ENCODE measurements at regions not wholly inside any gene's neighbourhood (a gene's known extent, or its start where the extent isn't known, plus 50 kb on each side); places are given as distances from the start of the nearest gene placed in this dataset.

DNA sequence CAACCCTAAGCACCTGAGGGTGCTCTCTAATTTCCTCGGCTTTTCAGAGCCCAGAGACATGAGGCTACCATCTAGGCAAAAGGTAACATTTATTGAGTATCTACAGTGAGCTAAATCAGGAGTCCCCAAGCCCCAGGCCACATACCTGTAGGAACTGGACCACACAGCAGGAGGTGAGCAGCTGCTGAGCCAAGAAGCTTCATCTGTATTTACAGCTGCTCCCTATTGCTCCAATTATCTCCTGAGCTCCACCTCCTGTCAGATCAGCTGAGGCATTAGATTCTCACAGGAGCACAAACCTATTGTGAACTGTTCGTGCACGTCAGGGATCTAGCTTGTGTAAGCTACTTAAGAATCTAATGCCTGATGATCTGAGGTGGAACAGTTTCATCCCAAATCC is 70.2 kb downstream of the RND3 start:
- H3K27ac ChIP-seq = no peak overlapping the region
- TF ChIP-seq, protein P1, sequence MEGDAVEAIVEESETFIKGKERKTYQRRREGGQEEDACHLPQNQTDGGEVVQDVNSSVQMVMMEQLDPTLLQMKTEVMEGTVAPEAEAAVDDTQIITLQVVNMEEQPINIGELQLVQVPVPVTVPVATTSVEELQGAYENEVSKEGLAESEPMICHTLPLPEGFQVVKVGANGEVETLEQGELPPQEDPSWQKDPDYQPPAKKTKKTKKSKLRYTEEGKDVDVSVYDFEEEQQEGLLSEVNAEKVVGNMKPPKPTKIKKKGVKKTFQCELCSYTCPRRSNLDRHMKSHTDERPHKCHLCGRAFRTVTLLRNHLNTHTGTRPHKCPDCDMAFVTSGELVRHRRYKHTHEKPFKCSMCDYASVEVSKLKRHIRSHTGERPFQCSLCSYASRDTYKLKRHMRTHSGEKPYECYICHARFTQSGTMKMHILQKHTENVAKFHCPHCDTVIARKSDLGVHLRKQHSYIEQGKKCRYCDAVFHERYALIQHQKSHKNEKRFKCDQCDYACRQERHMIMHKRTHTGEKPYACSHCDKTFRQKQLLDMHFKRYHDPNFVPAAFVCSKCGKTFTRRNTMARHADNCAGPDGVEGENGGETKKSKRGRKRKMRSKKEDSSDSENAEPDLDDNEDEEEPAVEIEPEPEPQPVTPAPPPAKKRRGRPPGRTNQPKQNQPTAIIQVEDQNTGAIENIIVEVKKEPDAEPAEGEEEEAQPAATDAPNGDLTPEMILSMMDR (conservative IDR thresholded peaks at IDR 0.05; ENCODE audit: low read depth) = no peak
- no peak for DNase-seq (ENCODE audit: low spot score)
- CTCF ChIA-PET = interaction anchor here (0.5 kb wide), 1 partner anchor 1198 kb away, joined by 3 read pairs; no protein-coding TSS in a partner anchor
- POLR2A ChIA-PET (ENCODE audit: low non-redundant PET) = no interaction called here

DNA sequence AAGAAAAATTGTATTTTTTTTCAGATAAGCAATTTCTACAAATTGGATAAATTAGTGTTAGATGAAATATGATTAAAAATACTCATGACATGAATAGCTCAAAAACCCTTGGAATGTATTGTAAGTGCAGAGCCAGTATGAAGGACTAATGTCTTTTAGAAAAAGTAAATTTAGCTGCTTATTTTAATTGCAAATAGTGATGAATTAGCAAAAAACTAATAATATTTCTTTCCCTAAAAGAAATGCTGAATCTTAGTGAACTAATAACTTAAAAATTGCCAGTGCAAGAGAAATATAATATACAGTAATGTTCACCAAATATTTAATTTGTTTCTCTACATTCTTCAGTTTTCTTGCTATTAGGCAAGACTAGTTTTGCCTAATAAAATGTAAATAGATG is 72.4 kb downstream of the RND3 start:
- DNase-seq (ENCODE audit: low spot score) = no peak
- CTCF ChIA-PET = no interaction called here
- no peak overlapping the region for H3K27ac ChIP-seq
- POLR2A ChIA-PET (ENCODE audit: low non-redundant PET) = no interaction called here
- TF ChIP-seq, protein P1 (conservative IDR thresholded peaks at IDR 0.05; ENCODE audit: low read depth) = no peak

- ChIA-PET POLR2A (ENCODE audit: low non-redundant PET) (no interaction called here), CTCF (interaction anchor here (1.1 kb wide), 1 partner anchor 996 kb away, joined by 5 read pairs; the partner anchor contains the start of gene RIF1)
- no peak overlapping the region for H3K27ac ChIP-seq
- TF ChIP-seq, protein P1 (conservative IDR thresholded peaks at IDR 0.05; ENCODE audit: low read depth) = no peak
- no peak for DNase-seq (ENCODE audit: low spot score)
Observed at GRCh38 chr2:150413910-150414309, 73.6 kb downstream of the RND3 start.

GRCh38 chr2:150413366-150413765 is 74.1 kb downstream of the RND3 start:
- no peak overlapping the region for H3K27ac ChIP-seq
- DNase-seq (ENCODE audit: low spot score) = no peak
- POLR2A ChIA-PET (ENCODE audit: low non-redundant PET) = no interaction called here
- CTCF ChIA-PET = interaction anchor here (0.6 to 1.1 kb wide), 2 partner anchors 24 to 997 kb away, joined by 3 to 5 read pairs; partner anchors contain the start of gene RIF1
- TF ChIP-seq, protein P1 (conservative IDR thresholded peaks at IDR 0.05; ENCODE audit: low read depth) = no peak

GRCh38 chr2:150410809-150411208 is 76.7 kb downstream of the RND3 start:
- ChIA-PET POLR2A (ENCODE audit: low non-redundant PET) (no interaction called here), CTCF (no interaction called here)
- TF ChIP-seq, protein P1 (conservative IDR thresholded peaks at IDR 0.05; ENCODE audit: low read depth) = no peak
- H3K27ac ChIP-seq = no peak overlapping the region
- peak; percentile 3 for DNase-seq (ENCODE audit: low spot score)

DNA sequence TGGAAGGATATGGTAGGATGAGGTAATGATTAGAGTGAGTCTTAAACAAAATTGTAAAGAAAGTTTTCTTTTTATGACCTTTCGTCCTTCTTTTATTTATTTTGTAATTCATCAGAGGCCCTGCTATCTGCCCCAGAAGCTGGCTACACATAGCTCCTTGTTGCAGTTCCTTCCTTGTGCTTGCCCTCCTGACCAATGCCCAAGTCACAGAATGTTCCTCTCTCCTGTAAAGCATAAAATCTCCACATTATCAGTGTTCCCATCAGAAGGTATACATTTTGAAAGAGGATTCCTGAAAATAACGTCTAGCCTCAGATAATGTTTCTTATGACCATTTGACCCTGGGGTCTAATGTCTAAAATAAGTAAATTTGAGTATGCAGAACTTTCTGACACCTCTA is 78.3 kb downstream of the RND3 start:
- no peak overlapping the region for H3K27ac ChIP-seq
- ChIA-PET CTCF (no interaction called here), POLR2A (ENCODE audit: low non-redundant PET) (no interaction called here)
- DNase-seq (ENCODE audit: low spot score) = no peak
- TF ChIP-seq, protein P1 (conservative IDR thresholded peaks at IDR 0.05; ENCODE audit: low read depth) = no peak

DNA sequence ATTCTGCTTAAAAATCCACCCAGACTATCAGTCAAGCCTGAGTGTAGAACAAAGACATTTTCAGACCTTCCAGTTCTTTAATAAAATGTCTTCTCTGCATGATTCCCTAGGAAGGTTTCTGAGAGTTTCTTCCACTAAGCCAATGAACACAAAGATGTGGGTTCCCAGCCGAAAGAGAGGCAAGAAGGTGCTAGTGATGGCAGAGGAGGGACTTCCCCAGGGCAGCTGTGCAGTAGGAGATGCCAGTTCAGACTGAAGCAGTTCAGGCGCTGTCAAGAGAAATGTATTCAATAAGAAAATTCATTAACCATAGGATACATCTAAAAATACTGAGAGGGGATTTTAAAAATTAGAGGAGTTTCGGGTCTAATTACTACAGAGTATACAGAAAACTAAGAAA is 83.3 kb downstream of the RND3 start:
- ChIA-PET POLR2A (ENCODE audit: low non-redundant PET) (no interaction called here), CTCF (interaction anchor here (0.6 kb wide), 2 partner anchors 244 to 844 kb away, joined by 3 to 6 read pairs; no protein-coding TSS in a partner anchor)
- no peak overlapping the region for H3K27ac ChIP-seq
- no peak for DNase-seq (ENCODE audit: low spot score)
- TF ChIP-seq, protein P1 (conservative IDR thresholded peaks at IDR 0.05; ENCODE audit: low read depth) = no peak

All from RWPE1 (cell line).